Endothelial cell of umbilical vein (primary cell): ENCODE measurements at regions not wholly inside any gene's neighbourhood (a gene's known extent, or its start where the extent isn't known, plus 50 kb on each side); places are given as distances from the start of the nearest gene placed in this dataset.

Experiments used
- BruUV-seq: library from RNA; stranded (reverse); fragments of 400-500 nt; replicated peaks from 2 replicates; lab custom pipeline; 2021; lab: Mats Ljungman, UMichigan
- CTCF ChIA-PET: fragments of 300-600, 350-600 bp; sonication (Branson Sonifier 250); formaldehyde crosslinking; loops from one replicate; lab custom pipeline; 2021; ENCODE audit warnings: antibody characterized with exemption, inconsistent platforms; lab: Charles Lee
- POLR2A ChIA-PET: fragments of 300-600, 350-600 bp; sonication (Branson Sonifier 250); formaldehyde crosslinking; loops from one replicate; lab custom pipeline; 2021; ENCODE audit warnings: antibody characterized with exemption, inconsistent platforms; lab: Charles Lee
- DNase-seq: peaks from one replicate; pipeline ENCODE4 v3.0.0-alpha.2; 2011; ENCODE audit warnings: low read depth, low spot score
- FAIRE-seq: peaks from 2 replicates; lab custom pipeline; 2011; peaks lifted over from hg19 to GRCh38; lab: Jason Lieb, UNC
- H2AFZ ChIP-seq: 2 replicates; pipeline ENCODE4 v1.6.0; 2012; ENCODE audit warnings: low read depth, low read length, control low read depth, inconsistent platforms
- H3K27ac ChIP-seq: 2 replicates; pipeline ENCODE4 v1.5.1; 2011; ENCODE audit warnings: low read depth, mild to moderate bottlenecking, control low read depth, low read length, moderate library complexity; ENCODE audit not compliant: insufficient read depth
- H3K27me3 ChIP-seq, 2 experiments: 2 replicates each; pipeline versions ENCODE4 v1.6.0 to v1.6.1; 2011; ENCODE audit warnings: low read length in 2 of 2, mixed read lengths in 1 of 2; ENCODE audit not compliant: control insufficient read depth in 2 of 2, insufficient read depth in 2 of 2
- H3K36me3 ChIP-seq, 2 experiments: 2 replicates in 1 of 2; 3 replicates in 1 of 2; pipeline ENCODE4 v1.5.1; 2011; ENCODE audit warnings: low read length in 2 of 2, mild to moderate bottlenecking in 1 of 2, moderate library complexity in 1 of 2; ENCODE audit not compliant: control insufficient read depth in 2 of 2, insufficient read depth in 2 of 2; ENCODE audit errors: extremely low read depth in 1 of 2
- H3K4me1 ChIP-seq: 3 replicates; pipeline ENCODE4 v1.5.1; 2011; ENCODE audit warnings: mild to moderate bottlenecking, low read length; ENCODE audit not compliant: control insufficient read depth, insufficient read depth; ENCODE audit errors: extremely low read depth
- H3K4me2 ChIP-seq: 2 replicates; pipeline ENCODE4 v1.6.1; 2011; ENCODE audit warnings: low read length, control low read depth, mixed read lengths; ENCODE audit not compliant: insufficient read depth
- H3K4me3 ChIP-seq, 3 experiments: fragments of 200-600 bp in 1 of 3; sonication (generic), shearing (Covaris generic) in 1 of 3; replicated peaks in 1 of 3; 2 replicates each; pipeline ENCODE4 v1.5.1; 2011 to 2016; ENCODE audit warnings: control low read depth in 3 of 3, low read length in 3 of 3, mild to moderate bottlenecking in 2 of 3, inconsistent platforms in 1 of 3, low read depth in 1 of 3, moderate library complexity in 1 of 3; ENCODE audit not compliant: insufficient read depth in 1 of 3
- H3K79me2 ChIP-seq: 2 replicates; pipeline ENCODE4 v1.6.0; 2012; ENCODE audit warnings: low read length, inconsistent platforms; ENCODE audit not compliant: control insufficient read depth, insufficient read depth
- H3K9ac ChIP-seq: replicated peaks from 2 replicates; pipeline ENCODE3; 2011; ENCODE audit warnings: low read length, control low read depth; ENCODE audit not compliant: insufficient read depth; ENCODE audit errors: extremely low read depth
- H3K9me1 ChIP-seq: replicated peaks from 3 replicates; pipeline ENCODE4 v1.6.0; 2011; ENCODE audit warnings: mild to moderate bottlenecking, low read length; ENCODE audit not compliant: control insufficient read depth, insufficient read depth; ENCODE audit errors: extremely low read depth
- H3K9me3 ChIP-seq: replicated peaks from 2 replicates; pipeline ENCODE4 v1.5.1; 2012; ENCODE audit warnings: low read length, inconsistent platforms; ENCODE audit not compliant: control insufficient read depth, insufficient read depth
- H4K20me1 ChIP-seq: replicated peaks from 2 replicates; pipeline ENCODE3; 2011; ENCODE audit warnings: mild to moderate bottlenecking, low read length; ENCODE audit not compliant: control insufficient read depth, insufficient read depth; ENCODE audit errors: extremely low read depth
- CTCF ChIP-seq, 2 donors: IDR thresholded peaks; 1 replicate in 1 of 2; 2 replicates in 1 of 2; pipeline ENCODE4 v1.5.1; 2011; ENCODE audit warnings: low read length in 2 of 2, mild to moderate bottlenecking in 2 of 2, moderate library complexity in 2 of 2, control low read depth in 1 of 2, inconsistent platforms in 1 of 2, low read depth in 1 of 2; ENCODE audit not compliant: insufficient read depth in 1 of 2; ENCODE audit errors: extremely low read depth in 1 of 2
- EZH2 ChIP-seq: IDR thresholded peaks from 2 replicates; pipeline ENCODE4 v1.6.1; 2012; ENCODE audit warnings: borderline replicate concordance, low read depth, mild to moderate bottlenecking, moderate library complexity, low read length, inconsistent platforms; ENCODE audit not compliant: severe bottlenecking
- FOS ChIP-seq: IDR thresholded peaks from 2 replicates; pipeline ENCODE4 v1.6.1; 2011; ENCODE audit warnings: mild to moderate bottlenecking, low read length, moderate library complexity, borderline replicate concordance; ENCODE audit not compliant: insufficient read depth
- GATA2 ChIP-seq: IDR thresholded peaks from 2 replicates; pipeline ENCODE4 v1.7.0; 2011; ENCODE audit warnings: low read depth, mild to moderate bottlenecking, moderate library complexity, mixed read lengths, low read length; ENCODE audit not compliant: insufficient read length, insufficient read depth
- JUN ChIP-seq: IDR thresholded peaks from 2 replicates; pipeline ENCODE4 v1.6.1; 2011; ENCODE audit warnings: borderline replicate concordance, low read depth; ENCODE audit not compliant: insufficient read length, insufficient read depth
- MAX ChIP-seq: IDR thresholded peaks from 2 replicates; pipeline ENCODE4 v1.6.1; 2011; ENCODE audit not compliant: insufficient read depth, insufficient read length
- MYC ChIP-seq: IDR thresholded peaks from one replicate; pipeline ENCODE4 v1.6.1; 2011; ENCODE audit warnings: mild to moderate bottlenecking, low read depth, low read length
- POLR2A ChIP-seq: IDR thresholded peaks from 2 replicates; pipeline ENCODE4 v1.6.1; 2012; ENCODE audit warnings: low read depth, mild to moderate bottlenecking, control low read depth, low read length
- POLR2AphosphoS5 ChIP-seq: IDR thresholded peaks from 2 replicates; pipeline ENCODE4 v1.6.1; 2012; ENCODE audit warnings: low read depth, mild to moderate bottlenecking, control low read depth, low read length, moderate library complexity; ENCODE audit not compliant: insufficient read depth
- dilution Hi-C: fragments of 300-500 bp; cut with MboI; formaldehyde crosslinking; loops from one replicate; pipeline ENCODE4 v1.15.0; 2019; ENCODE audit warnings: low sequenced_read_pairs; ENCODE audit not compliant: extremely low pct_ligation_motif_present
- intact Hi-C: fragments of 100-400 bp; cut with micrococcal nuclease; formaldehyde crosslinking; loops from one replicate; pipeline ENCODE4 v1.10.0; 2022

DNA sequence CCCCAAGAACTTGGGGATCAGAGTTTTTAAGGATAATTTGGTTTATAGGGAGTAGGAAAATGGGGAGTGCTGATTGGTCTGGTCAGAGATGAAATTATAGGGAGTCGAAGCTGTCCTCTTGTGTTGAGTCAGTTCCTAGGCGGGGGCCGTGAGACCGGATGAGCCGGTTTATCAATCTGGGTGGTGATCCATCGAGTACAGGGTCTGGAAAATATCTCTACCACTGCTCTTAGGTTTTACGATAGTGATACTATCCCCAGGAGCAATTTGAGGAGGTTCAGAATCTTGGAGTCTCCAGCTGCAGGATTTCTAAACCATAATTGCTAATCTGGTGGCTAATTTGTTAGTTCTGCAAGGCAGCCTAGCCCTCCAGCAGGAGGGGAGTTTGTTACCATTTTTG, 403.4 kb downstream of the CDH11 start:
- intact Hi-C loops (no loop called here), dilution Hi-C loops (no loop called here)
- Histone ChIP-seq H3K9me3 (no peaks in the 10 kb centered on the region), H3K4me2 (no peak overlapping the region), H3K36me3 (no peaks in the 10 kb centered on the region), H3K4me3 (no peak overlapping the region), H3K27me3 (no peaks in the 10 kb centered on the region), H3K9ac (no peak overlapping the region), H2AFZ (no peak overlapping the region), H3K4me1 (no peaks in the 10 kb centered on the region), H3K79me2 (no peaks in the 10 kb centered on the region), H4K20me1 (no peaks in the 10 kb centered on the region), H3K9me1 (no peaks in the 10 kb centered on the region), H3K27ac (no peak overlapping the region)
- FAIRE-seq (no peak), DNase-seq (no peak)
- no TSS peak for BruUV-seq
- ChIA-PET CTCF (no interaction called here), POLR2A (no interaction called here)
- no peak for TF ChIP-seq EZH2

GRCh38 chr16:64717871-64718270, 404.0 kb downstream of the CDH11 start:
- Histone ChIP-seq H3K4me1 (no peaks in the 10 kb centered on the region), H3K4me3 (no peak overlapping the region), H3K79me2 (no peaks in the 10 kb centered on the region), H3K4me2 (no peak overlapping the region), H4K20me1 (no peaks in the 10 kb centered on the region), H3K27ac (no peak overlapping the region), H3K27me3 (no peaks in the 10 kb centered on the region), H3K9ac (no peak overlapping the region), H3K9me3 (no peaks in the 10 kb centered on the region), H3K9me1 (no peaks in the 10 kb centered on the region), H3K36me3 (no peaks in the 10 kb centered on the region), H2AFZ (no peak overlapping the region)
- POLR2A ChIA-PET = no interaction called here
- CTCF ChIA-PET = no interaction called here
- dilution Hi-C loops (no loop called here), intact Hi-C loops (no loop called here)
- TF ChIP-seq POLR2A (no peak), JUN (no peak), CTCF (IDR thresholded peaks at IDR 0.05; ENCODE audit: extremely low read depth in 1 of 2, insufficient read depth in 1 of 2, low read depth in 1 of 2, low read length in 2 of 2) (no peak), MYC (no peak), FOS (no peak), EZH2 (no peak), GATA2 (no peak), POLR2AphosphoS5 (no peak), MAX (no peak)
- DNase-seq = no peak
- FAIRE-seq = no peak
- no TSS peak for BruUV-seq
